GM18868 (cell line): ENCODE measurements at regions not wholly inside any gene's neighbourhood (a gene's known extent, or its start where the extent isn't known, plus 50 kb on each side); places are given as distances from the start of the nearest gene placed in this dataset.
"Not testable (repeated sequence)": the region's sequence is repeated elsewhere in the genome, so short reads cannot be mapped to it uniquely, and the experiment has no call there.

ENCODE experiments used
- ATAC-seq: cut with Tn5 transposase; IDR thresholded peaks from one replicate; pipeline ENCODE4 v1.9.1; 2021; ENCODE audit warnings: mild to moderate bottlenecking, moderate library complexity; ENCODE audit not compliant: unreplicated experiment

- ATAC-seq: no peak
Observed at GRCh38 chr6:10138917-10139316, 276.0 kb downstream of the TFAP2A start.

GRCh38 chr6:10136636-10137035 lies 278.2 kb downstream of the TFAP2A start:
- ATAC-seq: no peak

GRCh38 chr6:10134185-10134584 lies 280.7 kb downstream of the TFAP2A start:
- not testable (repeated sequence) for ATAC-seq

GRCh38 chr6:10128721-10129120 lies 286.2 kb downstream of the TFAP2A start:
- ATAC-seq: no peak

GRCh38 chr6:10122164-10122563 lies 292.7 kb downstream of the TFAP2A start:
- ATAC-seq: no peak

GRCh38 chr6:10112871-10113549 lies 301.9 kb downstream of the TFAP2A start:
- ATAC-seq: no peak

- ATAC-seq: no peak
Observed at GRCh38 chr6:10111975-10112374, 302.9 kb downstream of the TFAP2A start.

GRCh38 chr6:10101551-10102252 lies 313.2 kb downstream of the TFAP2A start:
- ATAC-seq: no peak

- no peak for ATAC-seq
Observed at GRCh38 chr6:10099529-10100140, 315.2 kb downstream of the TFAP2A start.

- ATAC-seq: no peak
Observed at GRCh38 chr6:10098756-10099528, 315.9 kb downstream of the TFAP2A start.

- ATAC-seq: no peak
Observed at GRCh38 chr6:10093282-10093681, 321.6 kb downstream of the TFAP2A start.

- no peak for ATAC-seq
Observed at GRCh38 chr6:10084111-10084986, 330.5 kb downstream of the TFAP2A start.

GRCh38 chr6:10082385-10082784 lies 332.5 kb downstream of the TFAP2A start:
- ATAC-seq: no peak

- ATAC-seq: no peak
Observed at GRCh38 chr6:10081957-10082356, 332.9 kb downstream of the TFAP2A start.

- no peak for ATAC-seq
Observed at GRCh38 chr6:10081075-10081474, 333.8 kb downstream of the TFAP2A start.

GRCh38 chr6:10080561-10080960 lies 334.3 kb downstream of the TFAP2A start:
- ATAC-seq: no peak

- ATAC-seq: no peak
Observed at GRCh38 chr6:10078581-10078980, 336.3 kb downstream of the TFAP2A start.

- not testable (repeated sequence) for ATAC-seq
Observed at GRCh38 chr6:10074726-10075125, 340.1 kb downstream of the TFAP2A start.

- ATAC-seq: no peak
Observed at GRCh38 chr6:10073341-10073740, 341.5 kb downstream of the TFAP2A start.

GRCh38 chr6:10071631-10072220 lies 343.1 kb downstream of the TFAP2A start:
- ATAC-seq: no peak
